Panc1 (cell line): ENCODE measurements at regions not wholly inside any gene's neighbourhood (a gene's known extent, or its start where the extent isn't known, plus 50 kb on each side); places are given as distances from the start of the nearest gene placed in this dataset.

ENCODE experiments used
- ATAC-seq: fragments of 200-7000 bp; cut with Tn5 transposase; 2 replicates; pipeline ENCODE4 v1.9.1; 2020; ENCODE audit warnings: mild to moderate bottlenecking, moderate library complexity
- BruUV-seq: library from RNA; stranded (reverse); fragments of 400-500 nt; replicated peaks from 2 replicates; lab custom pipeline; 2021; lab: Mats Ljungman, UMichigan
- CTCF ChIA-PET: fragments of 300-600 bp; sonication (Branson Sonifier 250); formaldehyde crosslinking; loops from one replicate; lab custom pipeline; 2022; ENCODE audit warnings: antibody characterized with exemption; lab: Charles Lee
- POLR2A ChIA-PET: fragments of 300-600 bp; sonication (Branson Sonifier 250); formaldehyde crosslinking; loops from one replicate; lab custom pipeline; 2022; ENCODE audit warnings: antibody characterized with exemption; lab: Charles Lee
- DNase-seq: peaks from one replicate; pipeline ENCODE4 v3.0.0-alpha.2; 2010; ENCODE audit warnings: low read depth, low spot score
- H3K27ac ChIP-seq: 2 replicates; pipeline ENCODE4 v1.5.1; 2011; ENCODE audit warnings: mild to moderate bottlenecking, low read length, inconsistent platforms
- H3K27me3 ChIP-seq: fragments of 200-500 bp; sonication (Bioruptor generic); 2 replicates; pipeline ENCODE4 v1.6.0; 2014; ENCODE audit warnings: low read length, inconsistent platforms; ENCODE audit not compliant: control insufficient read depth, insufficient read depth
- H3K36me3 ChIP-seq: fragments of 200-500 bp; sonication (Bioruptor generic); 2 replicates; pipeline ENCODE4 v1.5.1; 2014; ENCODE audit warnings: inconsistent platforms, mild to moderate bottlenecking, low read length, moderate library complexity; ENCODE audit not compliant: control insufficient read depth, insufficient read depth
- H3K4me1 ChIP-seq: 2 replicates; pipeline ENCODE4 v1.5.1; 2011; ENCODE audit warnings: inconsistent platforms, mild to moderate bottlenecking, low read length, moderate library complexity; ENCODE audit not compliant: control insufficient read depth, insufficient read depth
- H3K4me3 ChIP-seq, 2 experiments: 2 replicates each; pipeline ENCODE4 v1.5.1; 2011 to 2012; ENCODE audit warnings: low read depth in 2 of 2, low read length in 2 of 2, mild to moderate bottlenecking in 2 of 2, inconsistent platforms in 1 of 2, moderate library complexity in 1 of 2
- H3K9me3 ChIP-seq: fragments of 200-500 bp; sonication (Bioruptor generic); 2 replicates; pipeline ENCODE4 v1.5.1; 2014; ENCODE audit warnings: low read depth, mild to moderate bottlenecking, inconsistent platforms, low read length, moderate library complexity; ENCODE audit not compliant: control insufficient read depth, insufficient read depth
- POLR2AphosphoS5 ChIP-seq: IDR thresholded peaks from 2 replicates; pipeline ENCODE4 v1.6.1; 2012; ENCODE audit warnings: mild to moderate bottlenecking, low read depth, low read length, moderate library complexity
- SIN3A ChIP-seq: IDR thresholded peaks from 2 replicates; pipeline ENCODE4 v1.6.1; 2012; ENCODE audit warnings: low read depth, mild to moderate bottlenecking, low read length, moderate library complexity, borderline replicate concordance; ENCODE audit not compliant: insufficient read depth
- TCF7L2 ChIP-seq: IDR thresholded peaks from 2 replicates; pipeline ENCODE4 v1.6.1; 2011; ENCODE audit warnings: mild to moderate bottlenecking, low read depth, low read length, inconsistent platforms
- in situ Hi-C: cut with HindIII; loops from 2 replicates; pipeline ENCODE4 v1.10.0; 2016; ENCODE audit warnings: low sequenced_read_pairs, low pct_unique_long_range_greater_than_20kb
- intact Hi-C: fragments of 100-400 bp; cut with micrococcal nuclease; formaldehyde crosslinking; loops from one replicate; pipeline ENCODE4 v1.10.0; 2022; ENCODE audit not compliant: unreplicated experiment
- TF ChIP-seq, protein P1 (sequence below), 2 experiments: IDR thresholded peaks; 2 replicates each; pipeline ENCODE4 v1.6.1; 2011 to 2012; ENCODE audit warnings: low read depth in 2 of 2, control low read depth in 1 of 2, low read length in 1 of 2, mild to moderate bottlenecking in 1 of 2, moderate library complexity in 1 of 2; ENCODE audit not compliant: insufficient read depth in 1 of 2
- TF ChIP-seq, protein P2 (sequence below): fragments of 450-650 bp; IDR thresholded peaks from 2 replicates; pipeline ENCODE4 v1.5.1; 2017; ENCODE audit warnings: mild to moderate bottlenecking

DNA sequence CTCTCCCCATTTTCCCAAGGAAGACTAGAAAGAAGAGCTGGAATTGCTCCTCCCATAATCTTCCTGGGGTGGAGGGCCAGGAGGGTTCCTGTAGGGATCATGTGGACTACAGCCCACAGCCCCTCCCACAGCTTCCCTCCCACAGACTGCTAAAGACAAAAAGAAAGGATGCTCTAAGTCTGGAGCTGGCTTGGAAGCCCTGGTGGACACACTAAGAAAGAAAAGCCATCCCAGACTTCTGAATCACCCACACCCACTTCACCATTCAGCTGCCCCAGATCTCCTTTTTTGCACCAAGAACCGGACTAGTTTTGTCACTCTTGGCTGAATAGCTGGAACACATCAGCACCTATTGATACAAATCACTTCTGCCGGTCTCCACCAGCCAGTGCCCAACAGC, 56.8 kb upstream of the PLXNC1 start:
- no peaks in the 10 kb centered on the region for H3K36me3 ChIP-seq
- ChIA-PET CTCF (interaction anchor here (0.6 to 1.2 kb wide), 2 partner anchors 9 to 511 kb away, joined by 3 to 8 read pairs; no protein-coding TSS in a partner anchor), POLR2A (no interaction called here)
- no peaks in the 10 kb centered on the region for H3K9me3 ChIP-seq
- H3K4me3 ChIP-seq, result no peak overlapping the region
- no peak overlapping the region for H3K27ac ChIP-seq
- BruUV-seq, result no TSS peak
- DNase-seq, result no peak
- TF ChIP-seq TCF7L2, result no peak
- H3K27me3 ChIP-seq, result no peaks in the 10 kb centered on the region
- in situ Hi-C loops, result no loop called here
- intact Hi-C loops, result no loop called here
- no peaks in the 10 kb centered on the region for H3K4me1 ChIP-seq
- no peak for ATAC-seq

DNA sequence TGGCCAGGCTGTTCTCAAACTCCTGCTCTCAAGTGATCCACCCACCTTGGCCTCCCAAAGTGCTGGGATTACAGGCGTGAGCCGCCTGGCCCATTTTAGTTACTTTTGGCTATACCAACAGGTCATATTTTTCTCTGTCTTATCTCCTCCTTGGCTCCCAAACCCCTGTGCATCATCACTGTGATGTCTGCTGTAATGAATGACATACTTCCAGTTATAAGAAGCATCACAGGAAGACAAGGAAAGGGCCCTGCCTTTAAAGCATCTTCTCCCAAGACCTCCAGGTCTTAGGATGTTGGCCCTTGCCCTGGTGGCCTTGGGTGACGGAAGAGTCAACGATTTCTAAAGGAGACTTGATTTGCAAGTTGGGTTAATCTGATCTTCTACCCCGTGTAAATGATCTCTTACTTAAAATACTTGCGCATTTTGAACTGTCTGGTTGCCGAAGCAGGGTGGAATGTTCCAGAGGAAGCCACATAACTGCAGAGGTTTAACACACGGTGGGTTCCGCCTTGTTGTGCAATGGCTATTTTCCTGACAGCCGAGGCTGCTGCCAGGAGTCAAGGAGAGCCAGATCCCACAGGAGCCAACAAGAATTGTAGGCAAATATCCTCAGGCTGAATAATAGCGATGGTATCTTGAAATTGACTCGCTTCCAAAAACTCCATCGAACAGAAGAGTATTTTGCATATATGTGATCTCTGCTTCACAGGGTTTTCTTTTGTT, 55.7 kb upstream of the PLXNC1 start:
- POLR2A ChIA-PET, result no interaction called here
- BruUV-seq, result no TSS peak
- intact Hi-C loops (no loop called here), in situ Hi-C loops (no loop called here)
- ATAC-seq (no peak), DNase-seq (no peak)
- Histone ChIP-seq H3K27me3 (no peaks in the 10 kb centered on the region), H3K36me3 (no peaks in the 10 kb centered on the region), H3K27ac (no peak overlapping the region), H3K4me3 (no peak overlapping the region), H3K9me3 (no peaks in the 10 kb centered on the region), H3K4me1 (no peaks in the 10 kb centered on the region)
- CTCF ChIA-PET, result no interaction called here
- TF ChIP-seq TCF7L2 (no peak), SIN3A (no peak), POLR2AphosphoS5 (no peak)
- TF ChIP-seq, protein P1, sequence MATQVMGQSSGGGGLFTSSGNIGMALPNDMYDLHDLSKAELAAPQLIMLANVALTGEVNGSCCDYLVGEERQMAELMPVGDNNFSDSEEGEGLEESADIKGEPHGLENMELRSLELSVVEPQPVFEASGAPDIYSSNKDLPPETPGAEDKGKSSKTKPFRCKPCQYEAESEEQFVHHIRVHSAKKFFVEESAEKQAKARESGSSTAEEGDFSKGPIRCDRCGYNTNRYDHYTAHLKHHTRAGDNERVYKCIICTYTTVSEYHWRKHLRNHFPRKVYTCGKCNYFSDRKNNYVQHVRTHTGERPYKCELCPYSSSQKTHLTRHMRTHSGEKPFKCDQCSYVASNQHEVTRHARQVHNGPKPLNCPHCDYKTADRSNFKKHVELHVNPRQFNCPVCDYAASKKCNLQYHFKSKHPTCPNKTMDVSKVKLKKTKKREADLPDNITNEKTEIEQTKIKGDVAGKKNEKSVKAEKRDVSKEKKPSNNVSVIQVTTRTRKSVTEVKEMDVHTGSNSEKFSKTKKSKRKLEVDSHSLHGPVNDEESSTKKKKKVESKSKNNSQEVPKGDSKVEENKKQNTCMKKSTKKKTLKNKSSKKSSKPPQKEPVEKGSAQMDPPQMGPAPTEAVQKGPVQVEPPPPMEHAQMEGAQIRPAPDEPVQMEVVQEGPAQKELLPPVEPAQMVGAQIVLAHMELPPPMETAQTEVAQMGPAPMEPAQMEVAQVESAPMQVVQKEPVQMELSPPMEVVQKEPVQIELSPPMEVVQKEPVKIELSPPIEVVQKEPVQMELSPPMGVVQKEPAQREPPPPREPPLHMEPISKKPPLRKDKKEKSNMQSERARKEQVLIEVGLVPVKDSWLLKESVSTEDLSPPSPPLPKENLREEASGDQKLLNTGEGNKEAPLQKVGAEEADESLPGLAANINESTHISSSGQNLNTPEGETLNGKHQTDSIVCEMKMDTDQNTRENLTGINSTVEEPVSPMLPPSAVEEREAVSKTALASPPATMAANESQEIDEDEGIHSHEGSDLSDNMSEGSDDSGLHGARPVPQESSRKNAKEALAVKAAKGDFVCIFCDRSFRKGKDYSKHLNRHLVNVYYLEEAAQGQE (IDR thresholded peaks at IDR 0.05; ENCODE audit: insufficient read depth in 1 of 2, low read depth in 2 of 2, low read length in 1 of 2), result no peak
- TF ChIP-seq, protein P2, sequence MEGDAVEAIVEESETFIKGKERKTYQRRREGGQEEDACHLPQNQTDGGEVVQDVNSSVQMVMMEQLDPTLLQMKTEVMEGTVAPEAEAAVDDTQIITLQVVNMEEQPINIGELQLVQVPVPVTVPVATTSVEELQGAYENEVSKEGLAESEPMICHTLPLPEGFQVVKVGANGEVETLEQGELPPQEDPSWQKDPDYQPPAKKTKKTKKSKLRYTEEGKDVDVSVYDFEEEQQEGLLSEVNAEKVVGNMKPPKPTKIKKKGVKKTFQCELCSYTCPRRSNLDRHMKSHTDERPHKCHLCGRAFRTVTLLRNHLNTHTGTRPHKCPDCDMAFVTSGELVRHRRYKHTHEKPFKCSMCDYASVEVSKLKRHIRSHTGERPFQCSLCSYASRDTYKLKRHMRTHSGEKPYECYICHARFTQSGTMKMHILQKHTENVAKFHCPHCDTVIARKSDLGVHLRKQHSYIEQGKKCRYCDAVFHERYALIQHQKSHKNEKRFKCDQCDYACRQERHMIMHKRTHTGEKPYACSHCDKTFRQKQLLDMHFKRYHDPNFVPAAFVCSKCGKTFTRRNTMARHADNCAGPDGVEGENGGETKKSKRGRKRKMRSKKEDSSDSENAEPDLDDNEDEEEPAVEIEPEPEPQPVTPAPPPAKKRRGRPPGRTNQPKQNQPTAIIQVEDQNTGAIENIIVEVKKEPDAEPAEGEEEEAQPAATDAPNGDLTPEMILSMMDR, result no peak

DNA sequence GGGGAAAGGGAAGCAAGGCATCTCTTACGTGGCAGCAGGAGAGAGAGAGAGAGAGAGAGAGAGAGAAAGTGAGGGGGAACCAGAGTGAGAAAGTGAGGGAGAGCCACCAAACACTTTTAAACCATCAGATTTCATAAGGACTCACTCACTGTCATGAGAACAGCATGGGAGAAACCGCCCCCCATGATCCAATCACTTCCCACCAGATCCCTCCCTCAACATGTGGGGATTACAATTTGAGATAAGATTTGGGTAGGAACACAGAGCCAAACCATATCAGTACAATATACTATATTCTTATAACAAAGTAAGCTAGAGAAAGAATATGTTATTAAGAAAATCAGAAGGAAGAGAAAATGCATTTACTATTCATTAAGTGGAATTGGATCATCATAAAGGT, 53.7 kb upstream of the PLXNC1 start:
- ChIA-PET CTCF (no interaction called here), POLR2A (no interaction called here)
- H3K36me3 ChIP-seq, result no peaks in the 10 kb centered on the region
- no TSS peak for BruUV-seq
- peaks cover 2% of the 10 kb centered on the region; the same call in 1 of the 2 replicates for H3K4me1 ChIP-seq
- H3K27me3 ChIP-seq, result no peaks in the 10 kb centered on the region
- TF ChIP-seq SIN3A (no peak), TCF7L2 (no peak), POLR2AphosphoS5 (no peak)
- TF ChIP-seq, protein P2, result no peak
- TF ChIP-seq, protein P1 (IDR thresholded peaks at IDR 0.05; ENCODE audit: insufficient read depth in 1 of 2, low read depth in 2 of 2, low read length in 1 of 2), result no peak
- no peak for DNase-seq
- H3K9me3 ChIP-seq, result no peaks in the 10 kb centered on the region
- in situ Hi-C loops (no loop called here), intact Hi-C loops (no loop called here)
- no peak for ATAC-seq
- no peak overlapping the region for H3K4me3 ChIP-seq
- no peak overlapping the region for H3K27ac ChIP-seq
